ENCODE measurements at regions not wholly inside any gene's neighbourhood (a gene's known extent, or its start where the extent isn't known, plus 50 kb on each side); places are given as distances from the start of the nearest gene placed in this dataset.

GRCh38 chr7:101693498-101694091, 64.5 kb upstream of the MYL10 start:
- H3K4me1 Mint-ChIP-seq, result peaks cover 30% of the 10 kb centered on the region
- no peaks in the 10 kb centered on the region for H3K36me3 Mint-ChIP-seq (ENCODE audit: low read depth)
- DNase-seq (ENCODE audit: low read depth, low spot score), result no peak
- no peaks in the 10 kb centered on the region for H3K27me3 Mint-ChIP-seq (ENCODE audit: low read depth)
- TF ChIP-seq CTCF (conservative IDR thresholded peaks at IDR 0.05), result no peak
- no peaks in the 10 kb centered on the region for H3K9me3 Mint-ChIP-seq
- H3K27ac Mint-ChIP-seq (ENCODE audit: unreplicated experiment), result no peak overlapping the region
- H3K4me3 Mint-ChIP-seq, result no peak overlapping the region

GRCh38 chr7:101698964-101699363, 69.9 kb upstream of the MYL10 start:
- no peak for DNase-seq (ENCODE audit: low read depth, low spot score)
- Mint-ChIP-seq H3K9me3 (no peaks in the 10 kb centered on the region), H3K36me3 (ENCODE audit: low read depth) (no peaks in the 10 kb centered on the region), H3K4me3 (no peak overlapping the region), H3K4me1 (peaks cover 20% of the 10 kb centered on the region), H3K27ac (ENCODE audit: unreplicated experiment) (no peak overlapping the region), H3K27me3 (ENCODE audit: low read depth) (peaks cover 3% of the 10 kb centered on the region)
- TF ChIP-seq CTCF (conservative IDR thresholded peaks at IDR 0.05), result no peak

- DNase-seq (ENCODE audit: low read depth, low spot score), result no peak
- Mint-ChIP-seq H3K36me3 (ENCODE audit: low read depth) (no peaks in the 10 kb centered on the region), H3K27ac (ENCODE audit: unreplicated experiment) (peak overlapping the region; percentile 85), H3K4me1 (peaks cover 20% of the 10 kb centered on the region), H3K4me3 (no peak overlapping the region), H3K27me3 (ENCODE audit: low read depth) (peaks cover 3% of the 10 kb centered on the region), H3K9me3 (no peaks in the 10 kb centered on the region)
- no peak for TF ChIP-seq CTCF (conservative IDR thresholded peaks at IDR 0.05)
Observed at GRCh38 chr7:101699399-101699798, 70.3 kb upstream of the MYL10 start.

GRCh38 chr7:101699881-101700823, 71.1 kb upstream of the MYL10 start:
- Mint-ChIP-seq H3K4me1 (peaks cover 20% of the 10 kb centered on the region), H3K36me3 (ENCODE audit: low read depth) (no peaks in the 10 kb centered on the region), H3K27ac (ENCODE audit: unreplicated experiment) (peak overlapping the region; percentile 85)

More at GRCh38 chr7:101699881-101700823, 71.1 kb upstream of the MYL10 start:
- peaks cover 3% of the 10 kb centered on the region for H3K27me3 Mint-ChIP-seq (ENCODE audit: low read depth)
- TF ChIP-seq CTCF (conservative IDR thresholded peaks at IDR 0.05), result no peak
- no peak overlapping the region for H3K4me3 Mint-ChIP-seq
- H3K9me3 Mint-ChIP-seq, result no peaks in the 10 kb centered on the region
- DNase-seq (ENCODE audit: low read depth, low spot score), result no peak

Measured in neural crest cell (in vitro differentiated cells).